AG04449 (cell line): ENCODE measurements at regions not wholly inside any gene's neighbourhood (a gene's known extent, or its start where the extent isn't known, plus 50 kb on each side); places are given as distances from the start of the nearest gene placed in this dataset.

Source experiments
- CTCF ChIA-PET: fragments of 350-600 bp; formaldehyde crosslinking; extraction: SDS; loops from one replicate; lab custom pipeline; 2021; ENCODE audit warnings: antibody characterized with exemption; lab: Yijun Ruan, JAX
- POLR2A ChIA-PET: fragments of 400-600, 350-600 bp; formaldehyde crosslinking; extraction: SDS; loops from one replicate; lab custom pipeline; 2020; ENCODE audit warnings: antibody characterized with exemption, inconsistent platforms; lab: Yijun Ruan, JAX
- DNase-seq: peaks from one replicate; pipeline ENCODE4 v3.0.0-alpha.2; 2010; ENCODE audit warnings: low read depth, low spot score
- H3K4me3 ChIP-seq: 2 replicates; pipeline ENCODE4 v1.5.1; 2011; ENCODE audit warnings: low read depth, mild to moderate bottlenecking, control low read depth, low read length
- CTCF ChIP-seq: IDR thresholded peaks from one replicate; pipeline ENCODE4 v1.5.1; 2011; ENCODE audit warnings: mild to moderate bottlenecking, moderate library complexity, low read length, control low read depth, inconsistent platforms; ENCODE audit not compliant: insufficient read depth; ENCODE audit errors: missing control alignments

GRCh38 chr6:9192405-9192909 is 757.1 kb upstream of the SLC35B3 start:
- CTCF ChIA-PET, result no interaction called here
- DNase-seq, result no peak

GRCh38 chr6:9186148-9186547 is 750.8 kb upstream of the SLC35B3 start:
- H3K4me3 ChIP-seq, result no peak overlapping the region
- no peak for TF ChIP-seq CTCF
- ChIA-PET POLR2A (no interaction called here), CTCF (no interaction called here)
- DNase-seq, result no peak

More at GRCh38 chr6:9192405-9192909, 757.1 kb upstream of the SLC35B3 start:
- no peak overlapping the region for H3K4me3 ChIP-seq
- TF ChIP-seq CTCF, result no peak
- POLR2A ChIA-PET, result no interaction called here

- DNase-seq, result no peak
- ChIA-PET POLR2A (no interaction called here), CTCF (no interaction called here)
- TF ChIP-seq CTCF, result no peak
- no peak overlapping the region for H3K4me3 ChIP-seq
Measured at GRCh38 chr6:9178071-9178470, 742.7 kb upstream of the SLC35B3 start.

- DNase-seq, result no peak
- H3K4me3 ChIP-seq, result no peak overlapping the region
- no peak for TF ChIP-seq CTCF
- ChIA-PET CTCF (no interaction called here), POLR2A (no interaction called here)
Measured at GRCh38 chr6:9173229-9173628, 737.9 kb upstream of the SLC35B3 start.

GRCh38 chr6:9172096-9172495 is 736.8 kb upstream of the SLC35B3 start:
- H3K4me3 ChIP-seq, result no peak overlapping the region
- ChIA-PET CTCF (no interaction called here), POLR2A (no interaction called here)
- no peak for TF ChIP-seq CTCF
- no peak for DNase-seq

- ChIA-PET CTCF (no interaction called here), POLR2A (no interaction called here)
- H3K4me3 ChIP-seq, result no peak overlapping the region
- DNase-seq, result no peak
- no peak for TF ChIP-seq CTCF
Measured at GRCh38 chr6:9168669-9169068, 733.3 kb upstream of the SLC35B3 start.
